Choroid plexus epithelial cell (primary cell): ENCODE measurements at regions not wholly inside any gene's neighbourhood (a gene's known extent, or its start where the extent isn't known, plus 50 kb on each side); places are given as distances from the start of the nearest gene placed in this dataset.

Experiments used
- DNase-seq: peaks from one replicate; pipeline ENCODE4 v3.0.0-alpha.2; 2010; ENCODE audit warnings: low read depth
- H3K4me3 ChIP-seq: 2 replicates; pipeline ENCODE4 v1.5.1; 2011; ENCODE audit warnings: low read depth, mild to moderate bottlenecking, control low read depth, low read length, moderate library complexity
- CTCF ChIP-seq: conservative IDR thresholded peaks from 2 replicates; pipeline ENCODE4 v1.5.1; 2011; ENCODE audit warnings: low read depth, mild to moderate bottlenecking, control low read depth, inconsistent platforms, low read length, moderate library complexity

DNA sequence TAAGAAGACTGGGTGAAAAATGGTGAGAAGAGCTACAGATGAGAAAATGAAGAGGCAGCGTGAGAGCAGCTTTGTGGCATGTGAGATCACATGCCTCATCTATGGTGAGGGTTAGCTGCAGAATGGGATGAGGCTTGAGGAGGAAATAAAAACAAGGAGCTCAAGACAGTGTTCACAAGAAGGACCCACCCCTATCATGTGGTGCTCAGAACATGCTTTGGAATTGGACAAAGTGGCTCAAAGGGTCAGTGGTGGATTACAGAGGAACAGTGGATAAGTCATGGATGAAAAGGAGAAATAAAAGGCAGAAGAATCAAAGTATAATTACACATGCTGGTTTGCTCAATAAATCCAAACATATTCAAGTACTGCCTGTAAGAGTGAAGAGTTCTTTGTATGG, 126.9 kb upstream of the UST start:
- H3K4me3 ChIP-seq = no peak overlapping the region
- DNase-seq = no peak
- TF ChIP-seq CTCF = no peak

- no peak overlapping the region for H3K4me3 ChIP-seq
- no peak for TF ChIP-seq CTCF
- no peak for DNase-seq
These were observed 126.1 kb upstream of the UST start for GRCh38 chr6:148620579-148621298.

DNA sequence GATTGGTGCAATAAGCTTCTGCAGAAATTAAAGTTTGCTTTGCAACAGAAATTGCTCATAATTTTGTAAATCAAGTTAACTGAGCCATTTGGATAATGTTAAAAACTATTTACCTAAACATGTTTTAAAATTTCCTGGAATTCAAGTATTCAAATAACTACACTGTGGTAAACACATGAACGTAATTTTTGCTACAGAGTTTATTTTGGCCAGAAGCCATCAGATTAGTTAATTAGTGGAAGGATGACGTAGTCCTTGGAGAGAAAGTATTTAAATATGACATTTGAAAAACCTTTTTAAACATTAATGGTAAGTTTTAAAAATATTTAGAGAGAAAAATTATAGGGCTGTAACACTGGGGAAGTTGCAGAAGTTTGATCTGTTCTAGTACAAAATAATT, 121.2 kb upstream of the UST start:
- no peak for DNase-seq
- no peak overlapping the region for H3K4me3 ChIP-seq
- TF ChIP-seq CTCF = no peak

GRCh38 chr6:148628251-148628650, 118.6 kb upstream of the UST start:
- DNase-seq = no peak
- H3K4me3 ChIP-seq = no peak overlapping the region
- no peak for TF ChIP-seq CTCF

- no peak for TF ChIP-seq CTCF
- DNase-seq = no peak
- no peak overlapping the region for H3K4me3 ChIP-seq
These were observed 117.6 kb upstream of the UST start for GRCh38 chr6:148629181-148629580.

DNA sequence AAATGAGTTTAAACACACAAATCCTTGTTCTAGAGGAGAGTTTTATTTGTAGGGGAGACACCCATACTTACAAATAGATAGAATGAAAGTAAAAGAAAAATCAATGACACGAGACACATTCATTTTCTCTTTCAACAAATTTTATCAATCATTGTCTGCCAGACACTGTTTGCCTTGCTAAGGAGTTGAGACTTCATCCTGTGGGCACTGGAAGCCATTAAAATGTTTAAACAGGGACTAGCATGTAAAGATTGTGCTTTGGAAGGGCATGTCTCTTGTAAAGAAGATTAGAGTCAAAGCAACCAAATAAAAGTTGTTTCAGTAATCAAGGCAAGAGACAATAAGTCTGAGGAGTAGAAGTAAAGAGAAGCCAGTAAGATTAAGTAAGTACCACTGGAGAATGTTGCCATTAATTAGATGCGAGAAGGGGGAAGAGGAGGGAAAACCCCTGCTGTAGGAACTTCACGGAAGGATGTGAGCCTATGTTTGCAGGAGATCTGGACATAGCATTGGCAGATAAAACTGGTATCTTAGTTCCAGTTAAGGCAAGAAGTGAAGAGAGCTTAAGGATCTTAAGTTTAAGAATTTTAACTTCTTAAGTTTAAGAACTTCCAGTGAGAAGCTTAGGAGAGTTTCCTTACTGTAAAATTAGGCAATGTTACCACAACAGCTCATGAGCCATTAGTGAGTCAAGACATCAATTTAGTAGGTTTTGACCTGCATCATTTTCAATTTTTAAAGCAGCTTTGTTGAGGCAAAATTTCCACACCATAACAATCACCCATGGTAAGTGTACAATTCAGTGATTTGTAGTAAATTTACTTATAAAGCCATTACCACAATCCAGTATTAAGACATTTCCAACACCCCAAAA, 117.0 kb upstream of the UST start:
- no peak overlapping the region for H3K4me3 ChIP-seq
- no peak for TF ChIP-seq CTCF
- DNase-seq = no peak
